HCT116 (cell line): ENCODE measurements at regions not wholly inside any gene's neighbourhood (a gene's known extent, or its start where the extent isn't known, plus 50 kb on each side); places are given as distances from the start of the nearest gene placed in this dataset.

Source experiments
- CEBPB ChIP-seq: IDR thresholded peaks from 2 replicates; pipeline ENCODE4 v1.6.1; 2012; ENCODE audit warnings: low read depth
- CTCF ChIP-seq, 3 experiments: fragments of 200-600 bp in 1 of 3; sonication (generic) in 1 of 3; IDR thresholded peaks in 2 of 3; conservative IDR thresholded peaks in 1 of 3; 2 replicates each; pipeline ENCODE4 v1.5.1; 2012 to 2017; ENCODE audit warnings: low read depth in 2 of 3, low read length in 2 of 3, antibody characterized with exemption in 1 of 3, borderline replicate concordance in 1 of 3, control low read depth in 1 of 3, mild to moderate bottlenecking in 1 of 3, mixed read lengths in 1 of 3, mixed run types in 1 of 3, moderate library complexity in 1 of 3; ENCODE audit not compliant: insufficient read depth in 1 of 3
- EZH2 ChIP-seq: fragments of 200-600 bp; sonication (generic); IDR thresholded peaks from 2 replicates; pipeline ENCODE4 v1.6.1; 2017; ENCODE audit warnings: antibody characterized with exemption, mixed run types
- EZH2phosphoT487 ChIP-seq: fragments of 200-600 bp; IDR thresholded peaks from 2 replicates; pipeline ENCODE4 v1.6.1; 2018; ENCODE audit warnings: antibody characterized with exemption, borderline replicate concordance
- JUND ChIP-seq: IDR thresholded peaks from 2 replicates; pipeline ENCODE4 v1.6.1; 2012
- POLR2A ChIP-seq: IDR thresholded peaks from 2 replicates; pipeline ENCODE4 v1.7.0; 2011; ENCODE audit warnings: borderline replicate concordance; ENCODE audit not compliant: insufficient read depth, insufficient read length; ENCODE audit errors: extremely low read depth
- TCF7L2 ChIP-seq: IDR thresholded peaks from 2 replicates; pipeline ENCODE4 v1.7.0; 2011; ENCODE audit warnings: borderline replicate concordance, inconsistent platforms; ENCODE audit not compliant: insufficient read depth, insufficient read length; ENCODE audit errors: extremely low read depth

- TF ChIP-seq CTCF (IDR thresholded peaks at IDR 0.05 in 2 of 3, conservative IDR thresholded peaks at IDR 0.05 in 1 of 3; ENCODE audit: borderline replicate concordance in 1 of 3, insufficient read depth in 1 of 3, low read depth in 2 of 3, low read length in 2 of 3): no peak
- no peak for TF ChIP-seq EZH2
- no peak for TF ChIP-seq EZH2phosphoT487
- no peak for TF ChIP-seq CEBPB
- no peak for TF ChIP-seq JUND
- TF ChIP-seq TCF7L2: no peak
- TF ChIP-seq POLR2A: no peak
Observed at GRCh38 chr3:181797431-181797830, 85.7 kb downstream of the SOX2 start.
